Stimulated activated CD4-positive, alpha-beta T cell treated with anti-CD3 and anti-CD28 coated beads, TNF-alpha, amount 100 ng/mL, for 48 hours (primary cell): ENCODE measurements at regions not wholly inside any gene's neighbourhood (a gene's known extent, or its start where the extent isn't known, plus 50 kb on each side); places are given as distances from the start of the nearest gene placed in this dataset.
"Not testable (repeated sequence)": the region's sequence is repeated elsewhere in the genome, so short reads cannot be mapped to it uniquely, and the experiment has no call there.

Source experiments
- DNase-seq, 3 donors: peaks; one replicate each; pipeline ENCODE4 v3.0.0-alpha.2; 2020; ENCODE audit warnings: low read depth in 3 of 3

DNA sequence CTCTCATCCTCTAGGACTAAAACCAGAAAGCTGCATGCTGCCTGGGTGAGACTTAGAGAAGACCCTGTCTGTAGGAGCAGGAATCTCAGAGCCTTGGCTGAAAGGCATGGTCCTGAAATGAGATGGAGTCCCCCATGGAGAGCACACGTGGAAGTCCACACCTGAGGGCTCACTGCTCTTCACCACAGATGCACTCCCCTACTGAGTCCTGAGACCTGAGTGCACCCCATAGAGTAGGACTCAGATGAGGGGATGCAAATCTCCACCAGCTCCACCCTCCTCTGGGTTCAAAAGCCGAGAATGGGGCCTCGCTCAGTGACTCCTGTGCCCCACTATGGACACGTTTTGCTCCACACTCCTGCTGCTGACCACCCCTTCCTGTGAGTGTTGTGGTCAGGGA lies 171.4 kb upstream of the TP53TG3 start:
- DNase-seq: not testable (repeated sequence)

DNA sequence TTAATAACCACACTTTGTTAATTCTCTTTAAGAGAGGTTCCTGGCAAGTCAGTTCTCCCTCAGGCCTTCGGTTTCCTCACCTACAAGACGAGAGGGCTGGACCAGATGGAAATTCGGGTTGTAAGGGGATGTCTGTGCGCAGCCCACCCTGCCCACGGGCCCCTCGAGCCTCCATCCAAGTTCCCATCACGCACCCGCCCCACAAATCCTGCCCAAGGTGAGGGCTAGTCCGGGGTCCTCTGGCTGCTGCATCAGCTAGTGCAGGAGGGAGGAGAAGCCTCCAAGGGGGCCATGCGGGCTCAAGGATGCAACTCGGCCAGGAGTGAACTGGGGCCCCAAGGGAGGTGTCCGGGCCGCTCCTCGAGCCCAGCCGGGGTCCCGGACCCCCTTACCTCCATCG lies 169.6 kb upstream of the TP53TG3 start:
- DNase-seq: not testable (repeated sequence)

DNA sequence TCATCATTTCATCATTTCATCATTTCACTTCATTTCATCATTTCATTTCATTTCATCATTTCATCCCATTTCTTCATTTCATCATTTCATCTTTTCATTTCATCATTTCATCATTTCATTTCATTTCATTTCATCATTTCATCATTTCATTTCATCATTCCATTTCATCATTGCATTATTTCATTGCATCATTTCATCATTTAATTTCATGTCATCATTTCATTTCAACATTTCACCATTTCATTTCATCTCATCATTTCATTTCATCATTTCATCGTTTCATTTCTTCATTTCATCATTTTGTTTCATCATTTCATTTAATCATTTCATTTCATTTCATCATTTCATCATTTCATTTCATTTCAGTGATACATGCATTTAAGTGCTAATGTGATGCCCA lies 166.9 kb upstream of the TP53TG3 start:
- DNase-seq: not testable (repeated sequence)

DNA sequence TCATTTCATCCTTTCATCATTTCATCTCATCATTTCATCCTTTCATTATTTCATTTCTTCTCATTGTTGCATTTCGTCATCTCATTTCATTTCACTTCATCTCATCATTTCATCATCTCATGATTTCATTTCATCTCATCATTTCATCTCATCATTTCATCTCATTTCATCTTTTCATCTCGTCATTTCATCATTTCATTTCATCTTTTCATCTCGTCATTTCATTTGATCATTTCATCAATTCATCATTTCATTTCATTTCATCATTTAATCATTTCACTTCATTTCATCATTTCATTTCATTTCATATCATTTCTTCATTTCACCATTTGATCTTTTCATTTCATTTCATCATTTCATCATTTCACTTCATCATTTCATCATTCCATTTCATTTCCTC lies 131.3 kb upstream of the TP53TG3 start:
- DNase-seq: not testable (repeated sequence)

DNA sequence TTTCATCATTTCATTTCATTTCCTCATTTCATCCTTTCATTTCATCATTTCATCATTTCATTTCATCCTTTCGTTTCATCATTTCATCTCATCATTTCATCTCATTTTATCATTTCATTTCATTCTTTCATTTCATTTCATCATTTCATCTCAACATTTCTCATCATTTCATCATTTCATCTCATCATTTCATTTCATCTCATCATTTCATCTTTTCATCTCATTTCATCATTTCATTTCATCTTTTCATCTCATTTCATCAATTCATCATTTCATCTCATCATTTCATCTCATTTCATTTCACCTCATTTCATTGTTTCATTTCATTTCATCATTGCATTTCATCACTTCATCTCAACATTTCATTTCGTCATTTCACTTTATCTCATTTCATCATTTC lies 129.7 kb upstream of the TP53TG3 start:
- DNase-seq: not testable (repeated sequence)
